Lower leg skin (tissue), 3 donors: ENCODE measurements at regions not wholly inside any gene's neighbourhood (a gene's known extent, or its start where the extent isn't known, plus 50 kb on each side); places are given as distances from the start of the nearest gene placed in this dataset.

Source experiments
- CTCF ChIP-seq, 3 donors: fragments of 450-650 bp; IDR thresholded peaks; one replicate each; pipeline ENCODE4 v1.5.1; 2016; ENCODE audit warnings: antibody characterized with exemption in 3 of 3, mild to moderate bottlenecking in 3 of 3, moderate library complexity in 2 of 3
- POLR2A ChIP-seq, 2 donors: fragments of 450-650 bp; IDR thresholded peaks; one replicate each; pipeline ENCODE4 v1.6.1; 2016 to 2017; ENCODE audit warnings: antibody characterized with exemption in 2 of 2, mild to moderate bottlenecking in 1 of 2, moderate library complexity in 1 of 2

- TF ChIP-seq CTCF (IDR thresholded peaks at IDR 0.05) = no peak
- TF ChIP-seq POLR2A (IDR thresholded peaks at IDR 0.05) = no peak
Measured at GRCh38 chrX:39268207-39268606, 466.9 kb downstream of the MID1IP1 start.
